T-helper 1 cell (primary cell): ENCODE measurements at regions not wholly inside any gene's neighbourhood (a gene's known extent, or its start where the extent isn't known, plus 50 kb on each side); places are given as distances from the start of the nearest gene placed in this dataset.

Source experiments
- DNase-seq, 5 donors: peaks; one replicate each; pipeline ENCODE4 v3.0.0-alpha.2; 2012 to 2020

DNA sequence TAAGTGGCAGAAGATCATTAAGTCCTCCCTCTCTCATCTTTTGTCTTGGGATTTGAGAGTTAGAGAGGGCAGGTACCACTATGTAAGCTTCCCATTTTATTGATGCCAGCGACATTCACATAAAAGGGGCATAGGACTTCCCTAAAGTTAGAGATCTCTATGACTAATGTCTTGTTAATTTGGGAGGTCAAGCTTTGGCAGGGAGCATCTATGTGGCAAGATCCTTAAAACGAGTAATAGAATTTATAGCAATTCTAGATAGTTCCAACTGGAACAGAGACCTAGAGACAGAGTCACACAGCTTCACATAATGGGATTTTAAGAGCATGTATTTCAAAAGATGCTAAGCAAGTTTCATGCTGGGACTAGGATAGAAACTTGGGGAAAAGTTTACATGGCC, 308.0 kb downstream of the MAP2K6 start:
- no peak for DNase-seq

DNA sequence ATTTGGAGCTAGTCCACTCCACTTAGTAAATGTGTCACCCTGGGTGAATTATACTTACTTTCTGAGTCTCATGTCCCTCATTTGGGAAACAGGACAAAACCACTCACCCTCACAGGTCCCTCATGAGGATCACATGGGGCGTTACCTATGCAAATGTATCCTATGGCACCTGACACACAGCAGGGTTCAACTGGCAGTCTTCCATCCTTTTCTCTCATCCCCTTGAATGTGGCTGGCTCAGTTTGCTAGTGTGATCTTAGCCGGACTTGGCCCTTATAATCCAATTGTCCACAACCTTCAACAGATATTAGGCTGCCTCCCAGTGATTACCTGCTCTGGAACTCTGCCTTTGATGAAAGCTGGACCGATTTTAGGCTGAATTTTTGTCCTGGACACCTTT, 308.8 kb downstream of the MAP2K6 start:
- DNase-seq: no peak

DNA sequence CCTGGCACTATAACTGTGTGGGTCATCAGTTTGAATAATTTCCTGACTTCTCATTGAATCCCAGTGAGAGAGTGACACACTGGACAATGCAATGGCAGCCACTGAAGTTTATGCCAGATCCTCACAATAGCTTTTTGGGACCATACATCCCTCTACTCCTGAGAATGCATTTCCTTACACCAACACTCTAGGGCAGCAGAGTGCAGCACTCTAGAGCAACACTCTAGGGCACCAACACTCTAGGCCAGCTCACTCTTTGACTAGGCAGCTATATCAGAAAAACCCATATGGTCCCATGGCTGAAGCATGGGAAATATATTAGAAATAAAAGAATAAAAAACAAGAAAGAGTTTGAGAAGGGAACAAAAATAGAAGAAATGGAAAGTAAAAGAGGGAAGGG, 309.2 kb downstream of the MAP2K6 start:
- no peak for DNase-seq

DNA sequence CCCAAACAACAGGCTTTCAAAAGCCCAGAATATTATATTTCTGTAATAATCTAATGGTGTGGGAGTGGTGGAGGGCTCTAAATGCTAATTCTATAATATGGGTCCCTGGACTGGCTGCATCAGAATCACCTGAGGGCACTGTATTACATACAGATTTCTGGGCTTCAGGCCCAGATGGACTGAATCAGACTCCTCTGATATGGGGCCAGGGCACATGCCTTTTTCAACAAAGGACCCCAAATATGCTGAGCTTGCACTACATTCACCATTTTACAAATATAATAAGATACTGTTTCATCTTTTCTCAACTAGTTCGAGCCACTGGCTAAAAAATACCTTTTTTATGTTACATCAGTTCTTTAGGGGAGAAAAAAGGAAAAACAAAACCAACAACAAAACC, 309.7 kb downstream of the MAP2K6 start:
- no peak for DNase-seq

DNA sequence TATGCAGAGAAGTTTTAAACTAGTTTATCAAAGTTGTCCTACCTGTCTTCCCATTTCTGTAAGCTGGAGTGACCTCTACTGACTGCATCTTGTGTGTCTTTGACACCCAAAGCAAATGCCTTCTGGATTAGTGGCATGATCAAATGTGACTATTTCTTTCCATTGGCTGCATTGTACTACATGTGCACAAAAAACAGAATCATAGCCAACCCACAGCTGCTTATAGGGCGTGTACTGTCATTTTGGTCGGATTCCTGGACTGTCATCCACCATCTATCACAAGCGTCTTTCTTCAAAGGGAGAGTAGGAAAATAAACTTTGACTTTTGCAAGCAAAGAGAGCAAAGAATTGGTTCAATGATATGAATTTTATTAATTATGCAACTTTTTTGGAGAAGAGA, 310.6 kb downstream of the MAP2K6 start:
- no peak for DNase-seq

DNA sequence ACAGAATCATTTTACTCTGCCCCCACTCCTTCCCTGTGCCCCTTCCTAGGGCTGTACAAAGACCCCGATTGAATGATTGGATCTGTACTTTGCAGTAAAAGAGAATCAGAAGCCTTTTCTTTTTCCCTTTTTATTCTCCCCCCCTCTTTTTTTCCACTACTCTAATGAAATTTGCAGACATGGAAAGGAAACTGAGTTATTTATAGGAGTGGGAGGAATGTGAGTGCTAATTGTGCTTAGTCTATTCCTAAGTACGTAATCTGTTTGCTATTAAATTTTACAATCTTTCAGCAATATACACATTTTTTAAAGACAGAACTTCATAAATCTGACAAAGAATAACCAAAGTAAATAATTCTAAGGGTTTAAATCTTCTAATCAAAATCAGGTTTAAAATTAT, 314.3 kb downstream of the MAP2K6 start:
- DNase-seq: no peak

DNA sequence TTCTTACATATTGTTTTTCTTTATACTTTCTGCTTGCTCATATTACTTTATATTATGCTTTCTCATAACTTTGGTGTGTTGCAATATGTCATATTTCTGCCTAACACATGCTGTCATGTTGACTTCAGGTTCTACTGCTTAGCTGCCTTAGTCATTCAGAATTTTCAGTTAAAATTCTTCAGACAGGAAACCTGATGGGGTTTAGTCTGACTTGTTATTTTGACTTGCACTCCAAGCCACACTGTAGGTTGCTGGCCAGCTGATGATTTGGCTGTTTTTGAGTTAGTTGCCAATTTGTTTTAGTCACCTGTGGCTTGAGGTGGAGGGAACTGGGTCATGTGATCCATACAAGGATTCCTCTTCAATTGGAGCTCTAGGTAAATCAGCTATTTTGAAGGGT, 315.4 kb downstream of the MAP2K6 start:
- DNase-seq: no peak

DNA sequence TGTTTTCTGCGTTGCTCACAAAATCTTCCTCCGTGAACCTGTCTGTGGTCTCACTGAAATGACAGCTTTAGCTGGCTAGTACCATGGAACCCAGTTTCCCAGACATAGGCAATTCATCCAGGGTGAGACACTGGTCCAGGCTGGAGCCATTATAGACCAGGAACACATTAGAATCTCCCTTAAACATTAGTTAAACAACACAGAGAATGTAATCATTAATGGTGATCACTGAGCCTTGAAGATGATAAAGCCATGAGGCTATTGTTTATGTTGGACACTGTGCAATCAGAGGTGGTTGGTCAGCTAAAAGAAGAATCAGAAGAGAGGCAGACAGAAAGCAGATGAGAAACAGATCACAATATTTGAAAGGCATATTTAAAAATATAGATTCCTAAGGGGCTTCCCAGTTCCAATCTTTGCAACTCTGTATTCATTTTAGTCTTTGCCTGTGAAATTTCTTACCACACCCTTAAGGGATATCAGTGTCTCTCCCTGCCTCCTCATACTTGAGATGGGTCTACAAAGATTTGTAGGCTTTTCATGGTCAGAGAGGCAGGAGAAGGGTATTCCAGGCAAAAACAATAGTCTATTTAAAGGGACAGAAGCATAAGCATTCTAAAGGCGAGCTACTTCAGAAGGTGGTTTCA, 317.9 kb downstream of the MAP2K6 start:
- DNase-seq: no peak

DNA sequence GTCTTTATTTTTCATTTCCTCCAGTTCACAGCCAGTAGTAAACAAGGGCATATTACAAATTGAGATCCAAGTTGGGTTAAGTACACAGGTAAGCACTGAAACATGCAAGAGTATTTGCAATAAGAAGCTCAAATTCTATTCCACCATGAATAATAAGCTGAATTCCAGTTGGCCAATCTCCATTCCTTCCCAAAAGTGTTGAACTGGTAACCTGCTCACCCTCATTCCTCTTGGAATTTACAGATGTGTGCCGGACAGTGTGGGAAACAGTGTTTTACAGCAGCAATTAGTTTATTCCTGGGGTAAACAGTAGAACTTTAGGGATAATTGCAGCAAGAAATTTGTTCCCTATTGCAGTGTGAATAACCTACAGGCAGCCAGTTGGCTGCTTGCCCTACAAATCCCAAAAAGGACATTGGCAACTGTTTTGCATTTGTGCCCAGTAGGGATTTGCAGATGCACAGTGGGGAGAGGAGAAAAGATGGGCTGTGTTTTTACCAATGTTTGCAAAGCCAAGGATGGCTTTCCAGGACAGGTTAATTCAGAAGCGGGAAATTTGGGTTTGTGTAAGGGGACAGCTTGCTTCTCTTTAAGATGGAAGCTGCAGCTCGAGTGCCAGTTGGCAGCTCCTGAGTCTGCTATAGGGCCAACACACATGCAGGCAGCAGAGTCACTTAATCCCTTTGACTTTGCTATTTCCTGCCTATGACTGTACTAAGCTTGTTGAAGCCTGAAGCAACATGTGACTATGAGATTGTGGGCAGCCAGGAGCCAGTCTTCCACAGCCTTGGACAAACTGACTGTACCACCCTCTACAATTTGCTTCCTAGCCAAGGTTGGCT, 318.9 kb downstream of the MAP2K6 start:
- DNase-seq: no peak

DNA sequence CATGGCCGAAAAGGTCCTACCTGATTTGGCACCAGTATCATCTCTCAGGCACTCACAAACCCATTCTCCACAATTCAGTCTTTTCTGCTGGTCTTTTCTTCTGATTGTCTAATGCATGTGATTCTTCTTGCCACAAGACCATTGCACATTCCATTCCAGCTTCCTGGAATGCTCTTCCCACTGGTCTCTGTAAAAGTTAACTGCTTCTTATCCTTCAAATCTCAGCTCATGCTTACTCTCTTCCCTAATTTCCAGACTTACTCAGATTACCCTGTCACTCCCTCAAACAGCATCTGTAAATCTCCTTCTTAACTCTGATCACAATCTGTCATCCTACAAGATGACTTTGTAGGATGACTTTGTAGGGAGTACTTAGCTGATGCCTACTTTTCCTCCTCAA, 320.2 kb downstream of the MAP2K6 start:
- DNase-seq: no peak

DNA sequence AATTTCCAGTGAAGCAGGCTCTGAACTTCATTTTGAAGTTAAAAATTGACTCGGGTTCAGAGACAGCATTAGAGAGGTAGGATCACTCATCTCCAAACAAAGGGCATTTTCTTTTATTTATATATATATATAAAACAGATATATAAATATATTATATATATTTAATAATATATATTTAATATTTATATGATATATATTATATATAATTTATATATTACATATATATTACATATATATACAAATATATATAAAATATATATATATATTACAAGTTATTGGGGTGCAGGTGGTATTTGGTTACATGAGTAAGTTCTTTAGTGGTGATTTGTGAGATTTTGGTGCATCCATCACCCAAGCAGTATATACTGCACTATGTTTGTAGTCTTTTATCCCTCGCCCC, 320.8 kb downstream of the MAP2K6 start:
- DNase-seq: no peak

DNA sequence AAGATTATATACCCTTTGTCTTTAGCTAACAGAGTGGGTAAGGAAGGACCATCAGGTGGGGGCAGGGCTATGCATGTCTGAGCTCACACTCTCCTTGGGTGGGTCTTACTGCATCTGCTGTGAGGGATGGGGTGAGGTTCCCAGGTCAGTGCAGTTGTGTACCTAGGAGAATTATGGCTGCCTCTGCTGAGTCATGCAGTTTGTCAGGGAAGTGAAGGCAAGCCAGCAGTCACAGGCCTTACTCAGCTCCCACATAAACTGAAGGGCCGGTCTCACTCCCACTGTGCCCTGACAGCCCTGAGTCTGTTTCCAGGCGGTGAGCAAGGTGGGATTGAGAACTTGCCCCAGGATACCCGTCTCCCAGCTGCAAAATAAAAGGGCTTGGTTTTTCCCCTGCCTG, 328.6 kb downstream of the MAP2K6 start:
- DNase-seq: no peak

DNA sequence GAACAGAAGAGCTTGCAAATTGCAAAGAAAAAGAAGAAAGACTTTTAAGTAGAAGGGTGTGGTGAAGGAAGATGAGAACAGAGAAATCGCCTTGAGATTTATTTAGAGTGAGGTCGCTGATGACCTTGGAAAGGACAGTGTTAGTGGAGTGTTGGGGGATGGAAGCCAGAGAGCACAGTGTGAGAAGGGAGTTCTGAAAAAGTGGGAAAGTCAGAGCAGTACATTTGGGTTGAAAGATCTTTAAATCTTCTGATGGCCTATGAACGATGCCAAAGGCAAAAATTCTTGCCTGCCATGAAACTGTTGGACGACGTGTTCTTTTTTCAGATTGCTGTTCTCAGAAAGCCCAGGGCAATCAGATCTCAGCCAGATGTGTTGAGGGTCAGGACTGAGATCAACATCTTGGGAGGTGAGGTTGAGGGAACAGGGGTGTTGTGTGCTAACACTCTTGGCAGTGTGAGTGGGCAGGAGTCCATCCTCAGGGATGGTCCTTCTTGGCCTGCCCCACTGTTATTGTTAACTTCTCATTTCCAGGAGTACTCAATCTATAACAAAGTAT, 330.1 kb downstream of the MAP2K6 start:
- DNase-seq: no peak

DNA sequence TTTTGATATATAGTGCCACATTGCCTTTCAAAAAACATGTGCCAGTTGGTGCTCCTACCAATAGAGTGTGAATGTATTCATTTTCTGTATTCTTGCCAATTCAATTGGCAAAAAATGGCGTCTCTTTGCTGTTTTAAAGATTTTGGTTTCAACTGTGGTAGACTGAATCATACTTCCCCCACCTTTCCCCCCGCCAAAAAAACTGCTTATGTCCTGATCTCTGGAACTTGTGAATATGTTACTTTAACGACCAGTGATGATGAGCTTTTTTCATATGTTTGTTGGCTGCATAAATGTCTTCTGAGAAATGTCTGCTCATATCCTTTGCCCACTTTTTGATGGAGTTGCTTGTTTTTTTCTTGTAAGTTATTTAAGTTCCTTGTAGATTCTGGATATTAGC, 325.1 kb upstream of the KCNJ16 start:
- DNase-seq: no peak

DNA sequence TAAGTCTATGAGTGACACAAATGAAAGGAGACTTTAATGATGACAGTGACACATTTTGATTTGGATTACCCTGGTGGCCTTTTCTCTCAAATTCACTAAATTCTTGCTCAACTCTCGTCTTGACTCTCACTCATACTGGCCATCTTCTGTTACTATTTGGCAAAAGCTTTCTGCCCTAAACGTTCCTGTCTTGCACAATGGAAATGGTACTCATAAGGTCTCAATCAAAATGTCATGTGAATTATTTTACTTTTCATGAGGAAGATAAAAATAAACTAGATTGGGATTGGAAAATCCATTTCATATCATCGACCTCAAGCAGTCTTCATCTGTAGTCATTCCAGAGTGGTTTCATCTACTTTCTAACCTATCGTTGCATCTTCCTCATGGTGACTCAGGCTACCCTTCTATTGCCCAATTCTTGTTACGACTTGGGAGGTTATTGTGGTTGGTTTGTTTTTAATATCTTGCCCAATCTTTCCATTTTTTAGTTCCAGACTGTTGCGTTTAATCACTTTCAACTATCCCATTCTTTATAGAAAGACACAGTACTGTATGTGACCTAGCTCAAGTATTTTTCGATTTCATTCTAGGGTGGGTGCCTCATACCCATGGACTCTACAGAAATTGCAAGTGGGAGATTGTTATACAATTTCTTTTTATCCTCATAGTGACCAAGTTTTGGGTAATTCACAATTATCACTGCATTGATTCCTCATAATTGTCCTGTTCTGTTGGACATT, 317.2 kb upstream of the KCNJ16 start:
- no peak for DNase-seq

DNA sequence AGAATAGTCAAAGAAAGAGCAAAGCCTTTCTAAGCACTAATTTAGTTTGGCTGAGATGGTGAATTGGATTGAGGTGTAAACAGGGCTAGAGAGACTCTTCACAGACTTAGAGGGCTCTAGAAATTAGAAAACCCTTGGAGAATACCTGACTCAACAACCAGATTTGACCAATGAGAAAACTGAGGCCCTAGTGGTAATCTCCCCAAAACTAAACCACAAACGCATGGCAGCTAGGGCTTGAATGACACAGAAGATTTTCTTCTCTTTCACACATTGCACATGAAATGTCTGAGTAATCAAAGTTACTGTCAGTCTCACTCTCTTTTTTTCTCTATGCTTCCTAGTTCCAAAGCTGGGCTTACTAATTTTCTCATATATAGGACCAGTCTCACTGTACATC, 314.5 kb upstream of the KCNJ16 start:
- DNase-seq: no peak

DNA sequence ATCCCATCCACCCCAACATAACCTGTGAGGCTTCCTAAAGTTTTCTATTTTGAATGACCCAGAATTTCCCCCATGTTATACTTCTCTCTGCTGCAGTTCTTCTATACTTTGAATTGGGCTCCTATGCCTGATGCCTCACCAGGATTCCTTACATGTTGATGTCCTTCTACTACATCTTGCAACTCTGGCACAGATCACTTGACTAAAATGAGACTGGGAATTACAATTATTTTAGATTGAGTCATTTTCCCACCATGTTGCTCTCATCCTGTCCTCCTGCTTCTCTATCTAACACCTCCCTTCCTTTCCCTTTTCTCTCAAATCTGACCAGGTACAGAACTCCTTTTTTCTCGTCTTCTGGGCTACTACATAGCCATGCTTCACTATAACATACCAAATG, 314.0 kb upstream of the KCNJ16 start:
- no peak for DNase-seq

DNA sequence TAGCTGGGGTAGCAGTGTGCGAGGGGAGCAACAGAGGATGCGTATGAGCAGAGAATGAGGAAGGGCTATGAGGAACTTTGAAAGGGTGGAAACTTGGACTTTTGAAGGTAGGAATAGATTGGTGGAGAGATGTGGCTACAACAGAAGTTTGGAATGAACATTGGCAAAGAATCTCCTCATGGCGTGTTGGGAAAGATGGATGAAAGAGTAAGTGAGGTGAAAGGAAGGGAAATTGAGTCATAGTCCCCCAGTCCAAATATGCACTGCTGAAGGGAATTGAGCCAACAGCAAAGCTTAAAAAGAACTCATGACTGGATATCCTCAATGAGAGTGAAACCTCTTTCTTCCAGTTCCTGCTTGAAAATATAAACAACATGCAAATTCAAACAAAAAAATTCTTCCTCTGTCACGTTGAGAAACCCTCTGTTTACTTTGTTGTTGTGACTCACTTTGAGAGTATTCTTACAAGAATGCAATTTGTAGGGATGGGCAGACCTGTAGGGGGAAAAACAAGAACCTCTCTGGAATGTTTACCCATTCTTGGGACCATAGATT, 313.2 kb upstream of the KCNJ16 start:
- no peak for DNase-seq

DNA sequence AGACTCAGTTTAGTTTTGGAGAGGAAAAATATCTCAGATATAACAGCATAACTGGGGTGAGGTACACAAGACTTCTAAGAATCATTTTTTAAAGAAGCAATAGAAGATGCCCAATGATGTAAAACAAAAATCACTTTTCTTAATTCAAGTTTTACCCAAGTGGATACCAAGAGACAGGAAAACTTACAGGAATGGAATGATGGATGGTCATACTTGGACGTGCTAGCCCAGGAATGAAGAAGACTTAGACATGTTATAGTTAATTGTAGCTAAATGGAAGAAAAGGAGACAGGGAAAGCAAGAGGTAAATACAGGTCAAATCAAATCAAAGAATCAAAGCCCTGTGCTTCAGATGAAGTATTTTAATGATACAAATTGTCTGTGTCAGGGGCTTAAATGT, 312.7 kb upstream of the KCNJ16 start:
- no peak for DNase-seq

DNA sequence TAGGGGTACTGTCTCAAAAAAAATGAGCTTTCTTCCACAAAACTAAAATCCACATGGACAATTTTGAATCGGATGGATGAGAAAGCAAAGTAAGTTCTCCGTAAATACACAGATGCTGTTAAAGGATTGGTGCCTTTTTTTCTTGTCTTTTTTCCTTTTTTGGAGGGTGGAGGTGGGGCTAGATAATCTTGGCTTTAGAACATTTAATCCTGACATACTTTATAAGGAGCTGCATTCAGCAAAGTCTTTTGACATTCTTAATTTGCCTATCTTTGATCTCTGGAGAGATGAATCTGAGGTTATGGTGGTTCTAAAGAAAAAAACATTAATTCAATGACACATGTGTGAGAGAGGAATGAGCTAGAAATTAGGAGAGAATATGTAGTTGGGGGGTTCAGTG, 312.3 kb upstream of the KCNJ16 start:
- no peak for DNase-seq

DNA sequence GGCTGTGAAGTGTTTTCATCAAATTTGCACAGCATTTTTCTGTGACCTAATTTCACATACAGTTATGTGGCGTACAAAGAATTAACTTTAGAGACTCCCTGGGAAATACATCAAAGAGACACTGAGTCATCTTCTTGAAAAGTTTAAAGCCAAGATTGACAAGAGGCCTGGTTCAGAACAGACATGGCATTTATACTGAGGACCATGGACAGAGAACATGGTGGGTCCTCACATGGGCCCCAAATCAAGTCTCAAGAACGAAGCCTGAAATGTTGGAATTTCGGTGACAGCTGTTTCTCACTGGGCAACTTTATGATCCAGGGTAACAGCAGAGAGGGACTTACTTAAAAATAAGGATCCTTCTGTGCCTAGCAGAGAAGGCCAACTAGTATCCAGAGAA, 311.5 kb upstream of the KCNJ16 start:
- DNase-seq: no peak

DNA sequence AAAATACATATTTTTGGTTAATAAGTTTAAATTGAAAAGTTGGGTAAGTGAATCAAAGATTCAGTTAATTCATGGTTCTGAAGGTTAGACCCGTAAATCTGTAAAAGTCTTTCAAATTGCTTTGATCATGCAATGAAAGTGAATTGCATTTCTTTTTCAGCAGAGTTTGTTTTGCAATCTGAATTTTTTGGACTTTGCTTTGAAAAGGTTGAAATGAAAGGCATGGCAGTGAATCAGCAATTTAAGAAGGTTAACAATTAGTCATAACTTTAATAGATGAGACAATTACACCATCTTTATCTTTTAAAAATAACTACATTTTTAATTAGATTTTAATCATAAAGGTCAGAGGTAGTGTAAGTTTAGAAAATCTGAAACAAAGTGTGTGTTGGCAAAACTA, 310.9 kb upstream of the KCNJ16 start:
- no peak for DNase-seq

DNA sequence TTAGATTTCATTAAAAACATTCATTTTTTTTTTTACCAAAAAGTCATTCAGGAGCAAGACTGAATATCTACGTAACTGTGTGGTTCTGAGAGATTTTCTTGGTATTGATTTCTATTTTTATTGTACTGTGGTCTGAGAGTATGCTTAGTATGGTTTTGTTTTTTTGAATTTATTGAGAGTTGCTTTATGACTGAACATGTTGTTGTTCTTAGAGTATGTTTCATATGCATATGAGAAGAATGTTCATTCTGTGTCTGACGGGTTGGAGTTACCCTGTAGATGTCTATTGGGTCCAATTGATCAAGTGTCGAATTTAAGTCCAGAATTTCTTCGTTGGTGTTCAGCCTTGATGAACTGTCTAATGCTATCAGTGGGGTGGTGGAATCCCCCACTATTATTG, 306.0 kb upstream of the KCNJ16 start:
- DNase-seq: no peak
